DMS 273 treated with DMSO at 0.1 percent for 48 hours (cell line): ENCODE measurements at regions not wholly inside any gene's neighbourhood (a gene's known extent, or its start where the extent isn't known, plus 50 kb on each side); places are given as distances from the start of the nearest gene placed in this dataset.

Experiments
- DNase-seq: peaks from one replicate; lab custom pipeline; 2025; lab: John Stamatoyannopoulos, UW

DNA sequence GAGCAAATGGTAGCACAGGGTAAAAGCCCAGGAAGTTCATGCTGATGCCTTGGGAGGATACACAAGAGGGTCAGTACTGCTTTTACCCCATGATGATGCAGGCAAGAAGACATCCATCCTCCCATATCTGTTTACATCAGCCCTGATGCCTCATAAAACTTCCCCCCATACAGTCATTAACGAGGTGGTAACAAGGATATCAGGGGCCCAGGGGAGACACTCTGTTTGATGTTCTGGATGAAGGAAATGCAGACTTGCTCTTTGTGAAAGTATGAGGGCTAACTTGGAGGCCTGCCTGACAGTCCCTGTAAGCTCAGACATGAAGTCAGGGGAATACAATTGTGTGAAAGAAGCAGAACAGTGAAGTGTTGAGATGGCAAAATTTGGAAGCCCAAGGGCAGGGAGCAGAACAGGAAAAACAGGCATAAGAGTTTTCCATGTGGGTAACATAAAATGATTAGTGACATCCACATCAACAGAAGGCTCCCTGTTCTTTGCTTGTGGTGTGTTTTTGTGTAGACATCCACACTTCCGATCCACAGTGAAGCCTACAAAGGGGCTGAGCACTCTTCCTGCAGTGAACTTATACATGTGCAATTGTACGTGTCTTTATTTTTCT lies 813.4 kb downstream of the MAFB start:
- DNase-seq: no peak

DNA sequence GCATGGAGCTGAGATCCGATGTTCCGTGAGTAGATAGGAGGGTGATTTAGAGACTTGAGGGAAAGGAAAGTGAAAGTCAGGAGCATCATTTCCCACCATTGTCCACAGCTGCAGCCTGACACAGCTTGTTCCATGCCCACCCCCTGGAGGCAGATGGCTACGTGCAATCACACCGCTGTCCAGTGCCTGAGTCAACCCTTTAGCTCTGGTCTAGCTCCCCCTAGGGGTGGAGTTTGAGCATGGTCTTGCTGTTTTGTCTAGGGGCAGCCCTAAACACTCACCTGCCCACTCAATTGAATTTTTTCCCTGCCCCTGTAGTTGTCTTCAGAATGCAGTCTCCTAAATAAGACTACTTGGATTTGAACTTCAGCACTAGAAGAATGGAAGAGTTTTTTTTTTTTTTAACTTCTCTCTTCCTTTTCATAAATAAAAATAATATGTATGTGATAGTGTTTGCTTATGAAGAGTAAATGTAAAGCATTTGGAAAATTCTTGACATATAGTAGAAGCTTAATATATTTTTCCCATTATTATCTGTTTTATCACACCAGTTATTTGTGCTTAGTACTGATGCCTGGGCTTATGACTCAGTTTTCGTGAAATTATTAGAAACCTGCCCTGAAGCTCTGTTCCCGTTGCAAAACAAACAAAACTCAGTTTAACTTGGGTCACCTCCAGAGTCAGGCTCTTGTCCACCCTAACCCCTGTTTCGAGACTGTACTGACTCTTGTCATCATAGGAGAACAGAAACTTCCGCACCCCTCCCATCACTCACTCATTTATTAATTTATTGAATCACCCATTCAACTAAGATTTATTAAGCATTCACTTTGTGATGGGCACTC lies 814.8 kb downstream of the MAFB start:
- DNase-seq: peak; percentile 42

DNA sequence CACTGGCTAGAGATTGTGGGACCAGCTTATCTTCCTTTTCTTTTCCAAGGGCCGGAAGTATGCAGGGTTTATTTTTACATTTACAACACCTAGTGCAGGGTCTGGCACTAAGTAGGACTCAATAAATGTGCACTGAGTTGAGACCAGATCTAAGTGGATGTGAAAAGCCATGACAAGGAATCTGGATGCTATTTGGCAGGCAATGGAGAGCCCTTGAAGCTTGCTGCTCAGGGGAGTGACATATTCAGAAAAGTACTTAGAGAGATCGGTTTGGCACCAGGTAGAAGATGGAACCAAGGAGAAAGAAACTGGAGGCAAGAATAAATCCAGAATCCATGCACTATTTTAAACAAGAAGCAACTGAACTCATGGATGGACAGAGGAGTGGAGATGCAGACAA lies 815.8 kb downstream of the MAFB start:
- DNase-seq: no peak

DNA sequence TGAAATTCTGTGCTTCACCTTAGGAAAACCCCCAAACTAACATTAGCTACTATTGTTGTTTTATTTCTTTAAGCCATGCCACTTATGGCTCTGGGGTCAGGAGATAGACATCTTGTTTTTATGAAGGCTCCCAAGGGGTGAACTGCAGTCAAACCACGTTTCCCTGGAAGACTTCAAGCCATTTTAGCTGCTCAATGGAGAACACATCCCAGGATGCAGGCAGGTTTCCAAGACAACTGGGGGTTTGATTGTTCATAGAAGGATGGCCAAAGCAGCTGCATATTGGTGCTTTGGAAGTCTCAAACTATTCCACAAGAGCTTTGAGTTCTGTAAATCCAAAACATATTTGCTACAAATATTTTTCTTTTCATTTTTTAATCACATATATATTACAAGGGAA lies 818.0 kb downstream of the MAFB start:
- DNase-seq: no peak

DNA sequence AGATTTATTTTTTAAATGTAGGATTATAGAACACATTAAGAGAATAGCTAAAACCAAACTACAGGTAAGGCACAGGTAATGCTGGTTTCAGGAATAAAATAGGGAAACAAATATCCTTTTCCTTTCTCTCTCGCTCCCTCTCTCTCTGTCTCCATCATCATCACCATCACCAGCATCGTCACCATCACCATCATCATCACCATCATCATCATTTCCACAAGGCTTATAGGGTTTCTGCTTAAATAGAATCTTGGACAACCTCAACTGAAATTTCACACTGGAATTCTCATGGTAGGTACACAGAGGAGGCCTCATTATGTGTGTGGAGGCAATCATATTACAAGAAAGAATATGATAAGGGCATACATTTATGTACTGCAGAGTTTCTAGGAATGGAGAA lies 823.6 kb downstream of the MAFB start:
- no peak for DNase-seq

DNA sequence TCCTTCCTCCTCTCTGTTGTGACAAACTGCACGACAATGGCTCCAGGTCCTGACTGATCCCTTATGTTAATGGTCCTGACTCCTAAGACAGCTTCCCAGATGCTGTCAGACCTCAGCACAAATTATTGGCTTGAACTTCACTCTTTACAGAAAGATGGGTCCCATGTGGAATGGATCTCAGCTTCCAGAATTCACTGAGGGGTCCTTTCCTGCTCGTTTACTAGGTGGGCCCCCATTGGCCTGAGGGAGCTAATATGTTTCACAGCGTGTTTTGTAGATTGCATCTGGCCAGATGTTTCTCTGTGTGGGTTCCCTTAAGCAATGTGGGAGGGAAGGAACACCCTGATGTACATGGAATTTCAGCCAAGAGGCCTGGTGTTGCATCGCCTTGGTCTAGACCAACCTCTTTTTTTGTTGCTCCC lies 826.6 kb downstream of the MAFB start:
- no peak for DNase-seq

DNA sequence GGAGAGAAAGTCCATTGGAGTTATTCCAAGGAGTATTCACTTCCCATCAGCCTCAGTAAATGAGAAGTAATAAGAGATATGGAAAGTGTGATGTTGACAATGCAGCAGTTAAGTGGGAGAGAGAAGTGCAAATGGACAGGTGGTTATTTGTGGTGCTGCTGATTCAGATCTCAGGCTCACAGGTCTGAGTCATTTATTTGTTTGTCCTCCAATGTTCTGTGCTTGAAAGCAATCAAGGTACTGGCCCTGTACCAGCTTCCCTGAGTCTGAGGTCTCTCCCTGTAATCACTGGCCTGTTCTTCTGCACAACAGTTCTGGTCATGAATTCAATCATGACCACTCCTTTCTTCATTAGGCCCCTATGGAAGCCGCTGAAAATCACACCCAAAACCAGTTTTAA lies 827.7 kb downstream of the MAFB start:
- DNase-seq: no peak

DNA sequence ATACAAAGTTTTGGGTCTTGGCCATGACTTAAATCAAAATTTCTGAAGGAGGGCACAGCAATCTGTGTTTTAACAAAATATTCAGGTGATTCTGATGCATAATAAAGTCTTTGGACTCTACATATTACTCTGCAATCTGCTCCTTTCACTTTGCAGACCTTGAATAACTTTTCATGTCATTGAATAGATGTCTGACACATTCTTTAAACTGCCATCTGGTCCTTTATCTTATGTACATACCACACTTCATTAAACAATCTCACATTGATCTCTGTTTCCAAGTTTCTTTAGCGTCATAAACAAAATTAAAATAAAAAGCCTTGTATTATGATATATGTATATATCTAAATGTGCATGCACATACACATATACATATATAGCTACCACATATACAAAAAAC lies 831.2 kb downstream of the MAFB start:
- DNase-seq: peak; percentile 34

DNA sequence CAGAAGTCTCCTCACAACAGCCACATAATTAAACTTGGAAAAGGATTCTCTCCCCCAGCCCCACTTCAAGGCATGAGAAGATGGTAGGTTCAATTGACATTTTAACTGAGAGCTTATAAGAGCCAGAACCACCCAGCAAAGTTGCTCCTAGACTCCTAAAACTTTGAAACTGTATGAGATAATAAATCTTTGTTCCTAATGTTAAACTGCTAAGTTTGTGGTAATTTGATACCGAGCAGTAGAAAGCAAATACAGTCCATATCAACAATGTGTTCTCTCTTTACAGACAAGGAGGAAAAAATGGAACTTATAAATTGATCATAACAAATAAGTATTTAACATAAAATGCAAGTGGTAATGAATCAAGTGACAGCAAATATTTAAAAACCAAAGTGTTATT lies 831.8 kb downstream of the MAFB start:
- no peak for DNase-seq

DNA sequence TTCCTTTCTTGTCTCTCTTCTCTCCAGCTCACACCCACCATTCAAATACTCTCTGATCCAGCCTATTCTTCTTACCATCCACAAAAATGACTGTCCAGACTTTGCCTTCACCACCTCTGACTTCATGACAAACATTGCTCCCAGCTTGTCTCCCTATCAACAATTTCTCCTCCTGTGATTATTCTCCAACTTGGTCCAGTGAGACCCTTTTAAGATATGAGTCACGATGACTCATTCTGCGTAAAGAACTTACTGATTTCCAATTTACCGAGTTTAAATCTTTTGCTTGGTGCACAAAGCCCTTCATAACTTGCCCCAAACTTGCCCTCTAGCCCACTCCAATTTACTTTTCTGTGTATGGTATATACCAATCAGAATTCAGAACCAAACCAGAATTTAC lies 833.2 kb downstream of the MAFB start:
- no peak for DNase-seq

DNA sequence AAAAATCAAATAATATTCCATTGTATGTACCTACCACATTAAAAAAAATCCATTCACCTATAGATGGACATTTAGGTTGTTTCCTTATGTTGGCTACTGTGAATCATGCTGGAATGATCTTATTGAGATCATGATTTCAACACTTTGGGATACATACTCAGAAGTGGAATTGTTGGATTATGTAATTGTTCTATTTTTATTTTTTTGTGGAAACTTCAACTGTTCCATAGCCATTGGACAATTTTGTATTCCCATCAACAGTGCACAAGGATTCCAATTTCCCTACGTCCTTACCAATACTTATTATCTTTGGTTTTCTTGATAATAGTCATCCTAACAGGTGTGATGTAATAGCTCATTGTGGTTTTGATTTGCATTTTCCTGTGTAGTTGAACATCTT lies 834.0 kb downstream of the MAFB start:
- no peak for DNase-seq

DNA sequence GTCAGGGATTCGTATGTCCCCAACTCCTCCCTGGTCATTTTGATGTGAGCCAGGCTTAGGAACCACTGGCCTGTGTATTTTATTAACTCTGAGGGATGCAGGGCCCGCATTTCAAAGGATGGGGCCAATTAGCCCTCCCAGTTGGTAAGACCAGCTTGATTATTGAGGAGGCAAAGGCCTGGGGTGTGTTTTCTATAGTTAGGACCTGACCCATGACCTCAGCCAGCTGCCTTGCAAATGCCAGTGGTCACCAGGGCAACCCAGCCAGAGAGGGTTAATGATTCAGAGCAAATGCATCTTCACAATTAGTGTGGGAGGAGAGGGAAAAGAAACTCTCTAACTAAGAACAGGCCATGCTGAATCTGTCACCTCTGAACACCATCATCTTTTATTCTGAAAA lies 835.4 kb downstream of the MAFB start:
- no peak for DNase-seq

DNA sequence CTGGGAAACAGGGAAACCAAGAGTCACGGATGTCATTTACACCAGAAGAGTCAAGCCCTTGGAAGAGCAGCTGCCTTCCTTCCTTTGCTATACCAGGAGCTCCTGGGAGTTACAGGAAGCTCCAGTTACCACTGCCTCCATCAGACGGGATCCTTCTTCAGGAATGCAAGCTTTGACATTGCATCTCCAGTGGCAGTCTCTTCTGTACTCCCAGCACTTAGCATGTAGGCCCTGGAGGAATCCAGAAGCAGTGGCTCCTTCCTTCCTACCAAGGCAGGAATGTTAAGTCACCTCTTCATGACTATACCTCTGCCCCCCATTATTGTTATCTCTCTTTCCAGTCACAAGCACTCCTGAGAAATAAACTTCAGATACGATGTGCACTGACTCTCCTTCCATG lies 836.0 kb downstream of the MAFB start:
- no peak for DNase-seq

DNA sequence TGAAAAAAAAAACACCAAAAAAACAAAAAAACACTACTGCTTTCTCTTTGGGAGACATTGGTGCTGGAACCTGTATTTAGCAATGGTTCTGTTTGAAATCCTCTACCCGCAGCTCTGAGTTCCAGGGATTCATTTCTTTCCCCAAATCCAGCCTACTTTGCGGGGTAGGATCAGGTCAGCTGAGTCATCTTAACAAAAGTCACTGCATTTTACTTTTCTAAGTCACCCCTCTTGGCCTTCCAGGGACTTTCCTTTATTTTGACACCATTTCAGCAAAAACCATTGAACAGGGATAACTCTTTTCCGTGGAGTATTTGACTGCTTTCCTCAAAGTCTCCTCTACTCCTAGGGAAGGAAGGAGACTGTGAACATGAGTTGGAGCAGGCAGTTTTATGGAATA lies 837.6 kb downstream of the MAFB start:
- DNase-seq: no peak

DNA sequence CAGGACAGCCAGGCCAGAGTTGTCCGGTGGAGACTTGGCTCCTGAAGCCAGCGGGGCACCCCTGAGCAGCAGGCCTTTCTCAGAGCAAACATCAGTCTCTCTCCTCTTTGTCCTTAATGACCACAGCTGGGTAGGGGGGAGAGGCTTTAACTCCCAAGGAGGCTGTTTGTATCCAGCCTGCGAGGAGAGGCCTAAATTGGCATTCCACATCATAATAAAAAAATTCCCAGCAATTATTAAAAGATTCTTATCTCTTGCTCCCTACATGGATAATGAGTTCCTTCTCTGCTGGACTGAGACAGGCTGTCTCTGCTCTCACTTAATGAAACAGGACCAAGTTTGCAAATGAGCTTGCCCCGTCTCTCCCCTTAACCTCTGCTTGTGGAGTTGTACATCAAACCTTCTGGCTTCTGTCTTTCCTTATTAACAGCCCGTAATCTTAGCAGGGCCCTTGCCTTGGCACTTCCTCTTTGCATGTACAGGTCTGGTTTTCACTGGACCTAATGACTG lies 838.2 kb downstream of the MAFB start:
- DNase-seq: peak; percentile 42

DNA sequence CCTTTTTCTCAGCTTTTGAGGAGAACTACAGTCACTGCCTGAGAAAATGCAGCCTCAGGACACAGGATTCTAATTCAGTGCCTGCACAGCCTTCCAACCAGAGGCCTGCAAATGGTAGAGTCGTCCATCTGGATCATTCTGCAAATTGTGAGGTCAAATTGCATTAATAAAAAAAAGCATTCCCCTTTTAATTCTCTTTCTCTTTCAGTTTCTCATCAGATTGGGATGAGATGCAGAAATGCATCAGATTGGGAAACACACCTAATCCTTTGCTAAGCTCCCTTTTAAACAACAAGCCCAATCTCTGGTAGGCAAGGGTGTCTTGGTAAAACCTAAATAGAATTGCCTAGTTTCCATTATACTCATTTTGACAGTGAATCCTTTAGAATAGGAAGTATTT lies 838.8 kb downstream of the MAFB start:
- DNase-seq: no peak

DNA sequence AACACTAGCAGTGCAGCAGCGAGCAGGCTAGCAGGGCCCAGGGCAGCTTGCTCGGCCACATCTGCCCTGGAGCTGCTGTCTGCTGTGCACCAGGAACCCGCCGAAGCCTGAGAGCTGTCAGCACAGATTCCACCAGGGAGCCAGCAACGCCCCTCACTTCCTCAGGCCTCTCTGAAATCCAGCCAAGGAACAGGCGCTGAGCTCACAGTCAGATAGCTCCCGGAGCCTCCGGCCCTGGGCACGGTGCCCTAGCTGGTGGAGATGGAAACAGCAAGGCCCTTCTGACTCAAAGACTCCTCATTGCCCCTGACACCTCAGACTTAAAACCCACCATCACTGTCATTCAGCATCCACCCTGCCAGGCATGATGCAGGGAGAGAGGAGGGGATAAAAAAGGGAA lies 839.4 kb downstream of the MAFB start:
- peak; percentile 71 for DNase-seq

DNA sequence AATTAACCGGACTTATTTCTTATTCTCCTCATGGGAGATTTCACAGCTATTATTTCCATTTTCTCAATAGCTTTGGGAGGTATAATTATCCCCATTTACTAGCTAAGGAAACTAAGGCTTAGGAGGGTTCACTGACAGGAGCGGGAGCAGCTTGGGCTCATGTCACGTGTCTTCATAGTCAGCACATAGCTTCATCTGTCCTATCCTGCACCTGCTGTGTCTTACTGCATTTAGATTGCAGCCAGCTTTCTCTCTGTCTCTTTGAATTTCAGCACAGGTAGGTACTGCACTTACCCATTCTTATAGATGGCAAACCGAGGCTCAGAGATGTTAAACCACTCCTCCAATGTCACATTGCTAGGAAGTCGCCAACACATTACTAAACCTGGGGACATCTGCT lies 839.9 kb downstream of the MAFB start:
- no peak for DNase-seq

DNA sequence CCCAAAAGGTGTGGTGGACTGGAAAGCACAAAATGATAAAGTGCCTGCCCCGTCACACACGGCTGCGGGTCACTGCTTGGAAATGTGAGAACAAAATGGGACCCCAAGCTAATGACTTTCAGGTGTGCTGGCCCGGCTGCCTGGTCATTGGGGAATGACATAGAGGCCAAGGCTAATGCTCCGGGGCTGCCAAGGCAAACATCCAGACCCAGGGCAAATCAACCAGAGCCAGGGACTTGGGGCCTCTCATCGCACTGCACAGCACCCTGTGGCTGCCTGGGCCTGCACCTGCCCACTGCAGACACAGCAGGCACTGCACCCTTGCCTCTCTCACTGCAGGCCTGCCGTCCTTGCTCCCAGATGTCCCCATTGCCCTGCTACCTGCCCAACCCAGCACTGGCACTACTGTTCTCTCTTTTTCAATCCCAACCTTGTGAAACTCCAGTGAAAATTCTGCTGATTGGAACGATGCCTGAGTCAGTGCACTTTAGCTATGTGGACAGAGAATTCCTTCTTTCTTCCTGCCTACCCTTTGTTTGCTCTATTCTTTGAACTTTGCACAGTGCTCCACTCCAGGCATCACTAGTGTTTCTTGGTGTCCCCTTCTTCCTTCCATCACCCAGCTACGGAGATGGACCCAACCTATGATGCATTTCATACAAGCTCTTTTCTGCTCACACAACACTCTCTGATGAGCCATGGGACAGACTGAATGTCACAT lies 849.5 kb downstream of the MAFB start:
- no peak for DNase-seq

DNA sequence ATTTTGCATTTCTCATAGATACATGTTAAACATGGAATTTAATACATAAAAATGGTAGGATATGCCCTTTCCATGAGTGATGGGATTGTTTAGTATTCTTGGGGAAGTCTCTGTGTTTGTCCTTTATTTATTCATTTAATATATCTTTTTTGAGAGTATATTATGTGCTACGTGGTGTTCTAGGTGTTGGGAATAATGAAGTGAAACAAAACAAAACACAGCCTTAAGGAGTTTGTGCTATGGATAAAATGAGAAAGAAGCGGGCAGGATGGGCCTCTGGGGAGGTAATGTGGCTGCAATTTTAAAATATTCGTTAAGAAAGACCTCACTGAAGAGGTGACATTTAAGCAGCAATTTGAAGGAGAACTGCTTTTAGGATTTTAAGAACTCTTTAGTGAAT lies 851.5 kb downstream of the MAFB start:
- DNase-seq: no peak

DNA sequence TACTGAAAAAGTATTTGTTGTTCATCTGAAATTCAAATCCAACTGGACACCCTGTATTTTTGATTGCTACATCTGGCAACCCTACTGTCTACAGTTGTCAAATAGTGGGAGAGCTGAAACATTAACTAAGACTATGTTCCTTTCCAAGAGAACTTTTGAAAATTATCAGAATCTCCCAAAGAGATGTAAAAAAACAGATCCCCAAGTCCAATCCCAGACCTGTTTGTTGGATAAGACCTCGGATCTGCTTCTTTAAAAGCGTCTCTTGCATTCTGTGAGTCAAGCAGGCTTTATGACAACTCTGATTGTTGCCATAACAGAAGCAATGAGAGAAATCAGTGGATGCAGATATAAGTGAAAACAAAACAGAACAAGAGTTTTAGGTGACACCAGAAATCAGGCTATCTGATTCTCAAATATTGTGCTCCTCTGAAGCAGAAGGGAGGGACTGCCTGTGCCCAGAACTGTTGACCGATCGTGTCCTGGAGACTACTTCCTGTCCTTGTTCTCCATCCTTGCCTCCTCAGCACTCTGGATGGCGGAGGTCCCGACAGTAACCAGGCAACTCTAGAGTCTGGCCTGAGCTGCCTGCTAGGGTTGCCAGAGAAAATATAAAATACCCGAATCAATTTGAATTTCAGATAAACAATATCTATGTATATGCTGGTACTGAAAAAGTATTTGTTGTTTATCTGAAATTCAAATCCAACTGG lies 853.8 kb downstream of the MAFB start:
- DNase-seq: no peak

DNA sequence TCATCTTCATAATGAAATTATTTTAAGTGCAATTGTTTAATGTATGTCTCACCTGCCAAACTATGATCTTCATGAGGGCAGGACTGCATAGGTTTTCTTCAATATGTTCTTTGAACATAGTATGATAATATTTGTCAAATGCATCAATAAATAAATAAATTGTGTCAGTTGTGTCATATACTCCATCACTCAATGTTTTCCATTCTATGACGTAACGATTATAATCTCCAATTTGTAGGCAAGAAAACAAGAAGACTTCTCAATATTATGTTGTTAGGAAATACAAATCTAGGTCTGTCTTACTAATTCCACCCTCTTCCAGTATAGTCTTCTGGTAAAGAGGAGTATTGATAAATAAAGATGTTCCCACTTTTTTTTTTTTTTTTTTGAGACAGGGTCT lies 858.1 kb downstream of the MAFB start:
- DNase-seq: no peak
